ENCODE measurements at regions not wholly inside any gene's neighbourhood (a gene's known extent, or its start where the extent isn't known, plus 50 kb on each side); places are given as distances from the start of the nearest gene placed in this dataset.

GRCh38 chr12:5123921-5124320 is 80.2 kb downstream of the KCNA5 start:
- no peaks in the 10 kb centered on the region for H3K4me1 ChIP-seq (ENCODE audit: control insufficient read depth, extremely low read depth, insufficient read depth, low read length)
- no peak overlapping the region for H3K9ac ChIP-seq (replicated peaks; ENCODE audit: extremely low read depth, insufficient read depth, low read length)
- no peak overlapping the region for H3K4me2 ChIP-seq (ENCODE audit: insufficient read depth, low read length)
- H3K9me1 ChIP-seq (replicated peaks; ENCODE audit: control insufficient read depth, extremely low read depth, insufficient read depth, low read length) = no peaks in the 10 kb centered on the region
- no peaks in the 10 kb centered on the region for H3K27me3 ChIP-seq (ENCODE audit: control insufficient read depth in 2 of 2, insufficient read depth in 2 of 2, low read length in 2 of 2)
- intact Hi-C loops (cut with micrococcal nuclease) = no loop called here
- ChIA-PET POLR2A (no interaction called here), CTCF (no interaction called here)
- DNase-seq (ENCODE audit: low read depth, low spot score) (no peak), FAIRE-seq (no peak)
- dilution Hi-C loops (cut with MboI; ENCODE audit: extremely low pct_ligation_motif_present, low sequenced_read_pairs) = no loop called here
- no peaks in the 10 kb centered on the region for H3K79me2 ChIP-seq (ENCODE audit: control insufficient read depth, insufficient read depth, low read length)
- H2AFZ ChIP-seq (ENCODE audit: low read depth, low read length) = no peak overlapping the region
- no peak overlapping the region for H3K4me3 ChIP-seq (replicated peaks in 1 of 3; ENCODE audit: insufficient read depth in 1 of 3, low read depth in 1 of 3, low read length in 3 of 3)
- TF ChIP-seq POLR2AphosphoS5 (IDR thresholded peaks at IDR 0.05; ENCODE audit: insufficient read depth, low read depth, low read length) (no peak), MAX (IDR thresholded peaks at IDR 0.05; ENCODE audit: insufficient read depth, insufficient read length) (no peak), CTCF (IDR thresholded peaks at IDR 0.05; ENCODE audit: extremely low read depth in 1 of 2, insufficient read depth in 1 of 2, low read depth in 1 of 2, low read length in 2 of 2) (no peak), GATA2 (IDR thresholded peaks at IDR 0.05; ENCODE audit: insufficient read depth, insufficient read length, low read depth, low read length) (no peak), MYC (IDR thresholded peaks at IDR 0.05; ENCODE audit: low read depth, low read length) (no peak), FOS (IDR thresholded peaks at IDR 0.05; ENCODE audit: borderline replicate concordance, insufficient read depth, low read length) (no peak), JUN (IDR thresholded peaks at IDR 0.05; ENCODE audit: borderline replicate concordance, insufficient read depth, insufficient read length, low read depth) (no peak), EZH2 (IDR thresholded peaks at IDR 0.05; ENCODE audit: borderline replicate concordance, low read depth, low read length, severe bottlenecking) (no peak), POLR2A (IDR thresholded peaks at IDR 0.05; ENCODE audit: low read depth, low read length) (no peak)
- BruUV-seq (replicated peaks) = no TSS peak
- no peaks in the 10 kb centered on the region for H4K20me1 ChIP-seq (replicated peaks; ENCODE audit: control insufficient read depth, extremely low read depth, insufficient read depth, low read length)
- no peaks in the 10 kb centered on the region for H3K36me3 ChIP-seq (ENCODE audit: control insufficient read depth in 2 of 2, extremely low read depth in 1 of 2, insufficient read depth in 2 of 2, low read length in 2 of 2)
- H3K9me3 ChIP-seq (replicated peaks; ENCODE audit: control insufficient read depth, insufficient read depth, low read length) = no peaks in the 10 kb centered on the region
- H3K27ac ChIP-seq (ENCODE audit: insufficient read depth, low read depth, low read length) = no peak overlapping the region

All from endothelial cell of umbilical vein (primary cell).